Activated CD4-positive, alpha-beta T cell treated with anti-CD3 and anti-CD28 coated beads for 48 hours (primary cell): ENCODE measurements at regions not wholly inside any gene's neighbourhood (a gene's known extent, or its start where the extent isn't known, plus 50 kb on each side); places are given as distances from the start of the nearest gene placed in this dataset.

Source experiments
- DNase-seq: peaks from one replicate; pipeline ENCODE4 v3.0.0-alpha.2; 2020

DNA sequence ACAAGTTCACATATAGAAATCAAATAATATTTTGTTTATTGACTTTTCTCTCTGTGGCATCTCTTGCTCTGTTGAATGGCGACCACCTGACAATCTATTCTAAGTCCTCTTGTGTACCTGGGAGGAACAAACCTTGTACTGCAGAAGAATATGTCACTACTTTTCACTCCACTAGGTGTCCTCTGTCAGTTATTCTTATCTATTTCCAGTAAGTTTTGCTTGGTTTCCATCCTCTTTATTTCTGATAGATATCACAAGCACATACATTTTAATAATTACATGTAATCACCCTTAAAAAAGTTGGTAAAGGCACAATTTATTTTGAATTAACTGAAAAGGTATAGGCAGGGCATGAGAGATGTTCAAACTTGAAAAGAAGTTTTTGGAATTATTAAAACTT is 238.4 kb downstream of the SNCA start:
- no peak for DNase-seq

DNA sequence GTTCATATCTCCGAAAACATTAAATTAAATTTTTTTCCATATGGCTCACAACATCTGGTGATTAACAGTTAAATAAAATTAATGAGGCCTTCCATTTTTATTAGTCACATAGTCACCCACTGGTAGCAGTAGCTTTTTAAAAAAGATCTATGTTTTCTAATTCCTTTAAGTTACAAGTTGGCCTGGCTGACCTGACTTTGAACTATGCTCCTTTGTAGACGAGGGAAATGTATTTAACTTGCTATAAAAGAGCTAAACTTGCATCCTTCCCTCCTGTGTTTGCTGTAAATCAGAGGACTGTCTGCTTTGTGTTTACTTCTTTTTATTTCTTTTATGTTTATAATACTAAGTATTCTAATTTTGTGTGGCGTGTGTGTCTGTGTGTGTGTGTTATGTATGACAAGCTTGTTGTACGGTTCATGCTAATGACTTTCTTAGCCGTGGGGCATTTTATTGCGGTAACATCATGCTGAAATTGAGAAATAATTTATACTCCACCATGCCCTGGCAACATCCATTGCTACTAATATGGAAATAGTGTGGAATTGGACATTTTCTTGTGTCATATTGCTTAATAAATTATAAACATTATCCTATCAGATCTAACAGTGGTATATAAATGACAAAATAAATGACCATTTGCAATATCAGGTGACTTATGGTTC is 241.7 kb downstream of the SNCA start:
- no peak for DNase-seq

- DNase-seq, result no peak
These were observed 246.8 kb downstream of the SNCA start for GRCh38 chr4:89590128-89590527.

DNA sequence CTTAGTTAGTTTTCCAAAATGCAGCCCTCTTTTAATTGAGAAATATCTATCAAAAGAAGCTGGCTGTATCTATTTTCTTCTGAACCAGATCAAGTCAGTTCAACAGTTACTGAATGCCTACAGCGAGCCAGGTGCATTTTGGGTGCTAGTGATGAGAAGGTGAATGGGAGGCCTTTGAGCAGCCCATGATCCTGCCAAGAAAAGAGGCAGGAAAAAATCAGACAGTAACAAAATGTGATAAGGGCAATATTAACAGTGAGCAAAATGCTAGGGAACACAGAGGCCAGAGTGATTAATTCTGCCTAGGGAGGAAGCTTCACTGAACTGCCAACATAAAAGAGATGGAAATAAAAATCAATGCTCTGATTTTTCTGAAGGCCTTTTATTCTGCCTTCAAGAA is 248.5 kb downstream of the SNCA start:
- DNase-seq, result no peak

DNA sequence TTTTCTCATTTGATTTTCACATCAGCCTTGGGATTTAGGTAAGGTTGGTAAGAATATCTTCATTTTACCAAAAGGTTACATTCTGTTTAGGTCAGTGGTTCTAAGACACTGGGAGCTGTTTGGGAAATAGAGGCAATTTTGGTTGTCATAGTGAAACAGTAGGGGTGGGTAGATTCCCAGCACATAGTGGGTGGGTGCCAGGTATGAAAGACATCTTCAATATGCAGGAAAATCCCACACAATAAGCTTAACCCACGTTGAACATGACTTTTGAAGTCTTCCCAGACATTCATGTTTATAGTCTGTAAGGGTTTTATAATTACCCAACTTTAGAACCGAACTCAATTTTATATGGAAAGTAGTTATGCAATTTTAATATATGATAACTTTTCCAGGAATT is 249.6 kb downstream of the SNCA start:
- no peak for DNase-seq

- no peak for DNase-seq
These were observed 250.1 kb downstream of the SNCA start for GRCh38 chr4:89586864-89587263.

GRCh38 chr4:89586318-89586717 is 250.6 kb downstream of the SNCA start:
- DNase-seq, result no peak

GRCh38 chr4:89582756-89583505 is 254.0 kb downstream of the SNCA start:
- DNase-seq, result no peak

GRCh38 chr4:89579771-89580170 is 257.2 kb downstream of the SNCA start:
- no peak for DNase-seq

DNA sequence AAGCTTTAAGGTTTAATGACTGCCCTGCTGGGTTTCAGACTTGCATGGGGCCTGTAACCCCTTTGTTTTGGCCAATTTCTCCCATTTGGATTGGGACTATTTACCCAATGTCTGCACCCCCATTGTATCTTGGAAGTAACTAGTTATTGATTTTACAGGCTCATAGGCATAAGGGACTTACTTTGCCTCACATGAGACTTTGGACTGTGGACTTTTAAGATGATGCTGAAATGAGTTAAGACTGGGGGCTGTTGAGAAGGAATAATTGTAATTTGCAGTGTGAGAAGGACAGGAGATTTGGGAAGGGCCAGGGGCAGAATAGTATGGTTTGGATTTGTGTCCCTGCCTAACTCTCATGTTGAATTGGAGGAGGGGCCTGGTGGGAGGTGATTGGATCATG is 260.7 kb downstream of the SNCA start:
- no peak for DNase-seq

GRCh38 chr4:89575840-89576239 is 261.1 kb downstream of the SNCA start:
- DNase-seq, result no peak

DNA sequence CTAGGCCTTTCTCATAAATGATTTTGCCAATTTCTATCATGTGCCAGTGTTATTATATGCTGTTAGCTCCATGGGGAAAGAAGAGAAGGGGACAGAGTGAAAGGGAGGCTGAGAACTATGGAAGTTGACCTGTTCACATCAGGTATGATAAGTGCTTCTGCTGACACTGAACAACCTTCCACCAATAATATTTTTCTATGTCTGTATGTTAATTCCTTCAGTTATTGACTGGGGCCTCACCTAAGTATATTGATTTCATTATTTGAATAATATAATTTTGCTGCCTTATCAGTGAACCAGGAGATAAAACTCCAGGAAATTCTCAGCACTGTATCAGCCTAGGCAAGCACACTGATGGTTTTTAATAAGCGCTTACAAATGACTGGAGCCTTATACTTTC is 262.8 kb downstream of the SNCA start:
- no peak for DNase-seq

GRCh38 chr4:89573656-89574055 is 263.3 kb downstream of the SNCA start:
- DNase-seq, result no peak

DNA sequence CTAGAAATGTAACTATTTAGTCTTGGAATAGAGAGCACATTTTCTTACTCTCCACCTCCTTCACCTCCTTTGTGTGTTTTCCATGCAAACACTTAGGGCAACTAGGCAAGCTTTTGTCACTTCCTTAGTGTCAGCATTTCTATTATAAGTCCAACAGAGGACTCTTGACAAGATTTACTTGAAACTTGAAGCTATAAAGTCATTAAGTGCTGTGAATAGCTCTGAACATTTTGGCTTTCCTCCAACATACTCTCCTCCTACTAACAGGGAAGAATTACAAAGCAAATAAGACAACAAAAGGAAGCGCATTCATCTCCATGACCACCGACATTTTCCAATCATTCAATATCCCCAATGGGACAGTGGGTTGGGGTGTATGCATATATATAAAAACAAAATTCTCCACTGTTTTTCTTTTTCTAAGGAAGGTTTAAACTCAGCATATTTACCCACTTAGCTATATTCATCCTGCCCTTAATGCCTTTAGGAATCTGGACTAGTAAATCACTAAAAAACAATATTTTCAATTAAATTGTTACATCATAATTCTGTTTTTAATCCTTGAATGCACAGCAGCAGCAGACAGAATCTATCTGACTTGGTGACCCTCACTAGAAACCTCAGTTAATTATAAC is 264.6 kb downstream of the SNCA start:
- no peak for DNase-seq

DNA sequence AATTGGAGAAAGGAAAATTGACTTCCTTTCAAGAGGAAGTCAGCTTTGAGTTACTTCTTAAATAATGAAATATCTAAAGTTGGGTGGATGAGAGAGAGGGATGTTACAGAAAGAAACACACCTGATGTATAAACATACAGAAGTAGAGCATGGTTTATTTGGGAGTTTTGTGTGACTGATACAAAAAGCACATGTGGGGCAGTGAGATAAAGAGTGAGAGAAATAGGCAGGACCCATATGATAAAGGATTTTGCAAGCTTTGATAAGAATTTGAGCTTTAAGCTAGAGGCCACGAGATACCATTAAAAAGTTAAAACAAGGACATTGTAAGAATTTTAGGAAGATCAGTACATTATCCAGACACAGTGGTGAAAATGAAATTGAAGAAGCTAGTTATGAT is 263.3 kb upstream of the GPRIN3 start:
- DNase-seq, result no peak

DNA sequence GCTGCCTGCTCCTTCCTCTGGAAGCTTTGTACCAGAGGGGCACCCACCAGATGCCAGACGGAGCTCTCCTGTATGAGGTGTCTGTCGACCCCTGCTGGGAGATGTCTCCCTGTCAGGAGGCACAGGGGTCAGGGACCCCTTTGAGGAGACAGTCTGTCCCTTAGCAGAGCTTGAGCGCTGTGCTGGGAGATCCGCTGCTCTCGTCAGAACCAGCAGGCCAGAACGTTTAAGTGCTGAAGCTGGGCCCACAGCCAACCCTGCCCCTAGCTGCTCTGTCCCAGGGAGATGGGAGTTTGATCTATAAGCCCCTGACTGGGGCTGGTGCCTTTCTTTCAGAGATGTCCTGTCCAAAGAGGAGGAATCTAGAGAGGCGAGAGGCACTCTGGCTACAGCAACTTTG is 260.3 kb upstream of the GPRIN3 start:
- DNase-seq, result no peak

- DNase-seq, result no peak
These were observed 255.8 kb upstream of the GPRIN3 start for GRCh38 chr4:89563431-89563830.

- DNase-seq, result no peak
These were observed 255.1 kb upstream of the GPRIN3 start for GRCh38 chr4:89562746-89563145.

- DNase-seq, result no peak
These were observed 253.4 kb upstream of the GPRIN3 start for GRCh38 chr4:89561048-89561447.

DNA sequence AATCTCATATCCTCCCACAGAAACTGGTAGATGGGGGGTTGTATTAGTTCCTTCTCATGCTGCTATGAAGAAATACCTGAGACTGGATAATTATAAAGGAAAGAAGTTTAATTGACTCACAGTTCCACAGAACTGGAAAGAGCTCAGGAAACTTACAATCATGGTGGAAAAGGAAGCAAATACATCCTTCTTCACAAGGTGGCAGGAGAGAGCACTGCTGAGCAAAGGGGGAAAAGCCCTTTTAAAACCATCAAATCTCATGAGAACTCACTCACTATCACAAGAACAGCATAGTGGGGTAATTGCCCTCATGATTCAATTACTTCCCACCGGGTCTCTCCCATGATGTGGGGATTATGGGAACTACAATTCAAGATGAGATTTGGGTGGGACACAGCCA is 250.5 kb upstream of the GPRIN3 start:
- no peak for DNase-seq

DNA sequence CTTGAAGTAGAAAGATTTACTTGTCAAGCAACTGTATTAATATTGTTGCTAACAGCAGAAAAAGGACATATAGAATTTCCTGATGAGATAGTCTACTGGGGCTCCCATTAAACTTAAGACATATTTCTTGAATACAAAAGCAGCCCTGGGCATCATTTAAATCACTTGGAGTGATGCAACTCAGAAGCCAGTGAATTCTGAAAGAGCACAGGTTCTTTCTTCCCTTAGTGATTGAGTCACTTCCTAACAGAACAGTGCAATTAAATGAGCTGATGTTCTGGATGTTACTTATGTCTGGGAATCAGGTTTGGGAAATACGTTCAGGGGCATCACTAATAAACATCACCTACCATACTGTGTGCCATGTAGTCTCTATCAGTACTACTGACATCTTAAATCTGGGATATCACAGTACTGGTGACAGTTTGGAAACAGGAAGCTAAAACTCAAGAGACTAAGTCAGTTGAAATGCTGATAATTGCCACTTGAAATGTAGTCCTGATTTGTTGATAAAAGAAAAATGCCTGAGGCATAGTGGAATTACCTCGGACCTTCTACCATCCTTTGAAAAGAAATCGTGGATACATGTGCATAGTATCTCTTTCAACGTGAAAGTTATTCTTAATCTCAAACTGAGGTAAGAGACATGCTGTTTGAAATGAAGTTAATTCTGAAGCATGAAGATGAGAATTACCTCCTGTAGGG is 249.2 kb upstream of the GPRIN3 start:
- no peak for DNase-seq

DNA sequence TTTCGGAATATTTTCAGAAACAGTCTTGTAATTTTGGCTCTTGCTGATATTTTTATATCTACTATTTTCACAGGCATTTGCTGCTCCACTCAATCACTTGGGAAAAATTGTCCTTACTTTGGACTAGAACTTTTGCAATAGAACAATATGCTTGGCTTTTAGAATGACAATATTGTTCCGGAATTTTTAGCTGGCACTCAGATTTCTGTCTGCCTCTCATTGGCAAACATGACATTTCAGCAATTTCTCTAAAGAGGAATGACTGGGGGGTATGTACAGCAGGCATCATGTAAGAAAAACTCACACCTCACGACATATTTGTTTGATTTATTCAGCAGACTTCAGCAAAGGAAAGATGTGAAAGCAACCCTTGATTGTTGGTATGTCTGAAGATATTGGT is 243.6 kb upstream of the GPRIN3 start:
- no peak for DNase-seq

- no peak for DNase-seq
These were observed 242.3 kb upstream of the GPRIN3 start for GRCh38 chr4:89549907-89550306.

DNA sequence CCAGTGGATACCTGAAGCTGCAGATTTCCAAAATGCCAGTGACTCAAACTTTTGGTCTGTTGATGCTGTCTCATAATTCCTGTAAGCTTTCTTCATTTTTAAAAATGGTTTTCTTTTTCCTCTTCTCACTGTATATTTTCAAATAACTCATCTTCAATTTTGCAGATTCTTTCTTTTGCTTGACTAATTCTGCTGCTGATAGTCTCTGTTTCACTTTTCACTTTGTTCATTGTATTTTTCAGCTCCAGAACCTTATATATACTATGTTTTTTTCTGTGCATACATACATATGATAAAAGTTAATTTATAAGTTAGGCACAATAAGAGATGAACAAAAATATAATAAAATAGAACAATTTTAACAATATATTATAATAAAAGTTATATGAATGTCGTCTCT is 237.7 kb upstream of the GPRIN3 start:
- no peak for DNase-seq
